T-cell (primary cell): ENCODE measurements at regions not wholly inside any gene's neighbourhood (a gene's known extent, or its start where the extent isn't known, plus 50 kb on each side); places are given as distances from the start of the nearest gene placed in this dataset.
"Not testable (repeated sequence)": the region's sequence is repeated elsewhere in the genome, so short reads cannot be mapped to it uniquely, and the experiment has no call there.

ENCODE experiments used
- ATAC-seq, 4 experiments: fragments of 200-7000 bp in 3 of 4; fragments of 150-1000 bp in 1 of 4; cut with Tn5 transposase; replicated peaks in 1 of 4; 1 replicate in 3 of 4; 2 replicates in 1 of 4; pipeline ENCODE4 v1.10.0; 2021; ENCODE audit warnings: moderate library complexity in 3 of 4, mild to moderate bottlenecking in 2 of 4, moderate number of reproducible peaks in 1 of 4
- CTCF ChIA-PET, 2 donors: fragments of 300-600 bp; sonication (Branson Sonifier 250); formaldehyde crosslinking; loops; one replicate each; lab custom pipeline; 2022; ENCODE audit warnings: antibody characterized with exemption in 2 of 2; lab: Charles Lee
- POLR2A ChIA-PET, 2 donors: fragments of 300-600 bp; sonication (Branson Sonifier 250); formaldehyde crosslinking; loops; one replicate each; lab custom pipeline; 2022; ENCODE audit warnings: antibody characterized with exemption in 2 of 2; lab: Charles Lee
- DNase-seq, 35 experiments: peaks; one replicate each; pipeline versions ENCODE4 v3.0.0 to v3.0.0-alpha.2; 2013 to 2023
- H3K27ac ChIP-seq: one replicate; pipeline ENCODE4 v1.5.1; 2013; ENCODE audit warnings: low read length
- H3K27me3 ChIP-seq, 2 experiments: replicated peaks in 1 of 2; 1 replicate in 1 of 2; 2 replicates in 1 of 2; pipeline versions ENCODE4 v1.6.1 to v1.7.0; 2013; ENCODE audit warnings: low read length in 1 of 2, mixed read lengths in 1 of 2; ENCODE audit not compliant: control insufficient read depth in 2 of 2, insufficient read depth in 2 of 2; ENCODE audit errors: extremely low read depth in 1 of 2
- H3K36me3 ChIP-seq, 2 donors: 1 replicate in 1 of 2; 2 replicates in 1 of 2; pipeline versions ENCODE4 v1.6.1 to v1.7.0; 2013; ENCODE audit warnings: low read length in 1 of 2; ENCODE audit not compliant: control insufficient read depth in 2 of 2, insufficient read depth in 1 of 2; ENCODE audit errors: extremely low read depth in 1 of 2
- H3K4me1 ChIP-seq, 2 experiments: 1 replicate in 1 of 2; 2 replicates in 1 of 2; pipeline versions ENCODE4 v1.6.1 to v1.7.0; 2013; ENCODE audit warnings: low read length in 2 of 2, mixed read lengths in 1 of 2; ENCODE audit not compliant: insufficient read depth in 2 of 2, control insufficient read depth in 1 of 2; ENCODE audit errors: extremely low read depth in 1 of 2
- H3K4me3 ChIP-seq, 2 donors: 1 replicate in 1 of 2; 2 replicates in 1 of 2; pipeline versions ENCODE4 v1.5.1 to v1.7.0; 2013; ENCODE audit warnings: mild to moderate bottlenecking in 2 of 2, low read length in 1 of 2, moderate library complexity in 1 of 2; ENCODE audit not compliant: control insufficient read depth in 1 of 2; ENCODE audit errors: extremely low read depth in 1 of 2
- H3K9me3 ChIP-seq: 2 replicates; pipeline ENCODE4 v1.7.0; 2013
- H3K27ac Mint-ChIP-seq, 2 donors: one replicate each; pipeline ENCODE4 v1.8.0; 2020 to 2021; ENCODE audit warnings: mild to moderate bottlenecking in 2 of 2, mixed read lengths in 2 of 2
- H3K27me3 Mint-ChIP-seq, 2 donors: one replicate each; pipeline ENCODE4 v1.8.0; 2021 to 2022; ENCODE audit warnings: mixed read lengths in 2 of 2
- H3K36me3 Mint-ChIP-seq: one replicate; pipeline ENCODE4 v1.8.0; 2021; ENCODE audit warnings: mixed read lengths
- H3K4me1 Mint-ChIP-seq, 3 donors: one replicate each; pipeline ENCODE4 v1.8.0; 2020 to 2022; ENCODE audit warnings: mixed read lengths in 3 of 3, mild to moderate bottlenecking in 1 of 3
- H3K4me3 Mint-ChIP-seq, 3 donors: one replicate each; pipeline ENCODE4 v1.8.0; 2020 to 2022; ENCODE audit warnings: mild to moderate bottlenecking in 3 of 3, mixed read lengths in 3 of 3, moderate library complexity in 3 of 3
- H3K9me3 Mint-ChIP-seq, 3 donors: one replicate each; pipeline ENCODE4 v1.8.0; 2020 to 2022; ENCODE audit warnings: mixed read lengths in 3 of 3
- WGBS: methylation state at CpG from one replicate; pipeline ENCODE4 v1.1.5; 2013; ENCODE audit warnings: missing lambda C conversion rate; ENCODE audit not compliant: insufficient coverage; 5-methylcytosine and 5-hydroxymethylcytosine counted together

GRCh38 chr1:201731142-201731541 lies 97.8 kb upstream of the IPO9 start:
- ATAC-seq (no peak), DNase-seq (no peak)
- no peak overlapping the region for H3K4me3 ChIP-seq
- Mint-ChIP-seq H3K4me1 (no peaks in the 10 kb centered on the region), H3K27ac (no peak overlapping the region), H3K9me3 (no peaks in the 10 kb centered on the region), H3K27me3 (peaks cover 17 to 31% of the 10 kb centered on the region in 2 donors), H3K36me3 (no peaks in the 10 kb centered on the region), H3K4me3 (no peak overlapping the region)
- H3K27ac ChIP-seq: no peak overlapping the region
- no peaks in the 10 kb centered on the region for H3K4me1 ChIP-seq
- ChIA-PET POLR2A (interaction anchor here in 1 of 2 donors (0.6 kb wide), 1 partner anchor 276 kb away, joined by 3 read pairs; no protein-coding TSS in a partner anchor), CTCF (interaction anchor here in 1 of 2 donors (0.6 kb wide), 1 partner anchor 170 kb away, joined by 3 read pairs; no protein-coding TSS in a partner anchor)
- 70% methylated on average over 7 of the region's 11 CpGs for WGBS
- peaks cover 0 to 5% of the 10 kb centered on the region in 2 experiments for H3K27me3 ChIP-seq
- no peaks in the 10 kb centered on the region for H3K9me3 ChIP-seq
- H3K36me3 ChIP-seq: no peaks in the 10 kb centered on the region

GRCh38 chr1:201731592-201731991 lies 97.4 kb upstream of the IPO9 start:
- Histone ChIP-seq H3K4me3 (no peak overlapping the region), H3K27ac (no peak overlapping the region), H3K27me3 (peaks cover 0 to 7% of the 10 kb centered on the region in 2 experiments), H3K4me1 (no peaks in the 10 kb centered on the region), H3K36me3 (no peaks in the 10 kb centered on the region), H3K9me3 (no peaks in the 10 kb centered on the region)
- ChIA-PET CTCF (interaction anchor here (0.5 to 0.6 kb wide), 2 partner anchors 171 to 314 kb away, joined by 3 to 5 read pairs; no protein-coding TSS in a partner anchor), POLR2A (interaction anchor here in 1 of 2 donors (0.6 kb wide), 1 partner anchor 275 kb away, joined by 3 read pairs; no protein-coding TSS in a partner anchor)
- Mint-ChIP-seq H3K27me3 (peaks cover 18 to 31% of the 10 kb centered on the region in 2 donors), H3K4me3 (no peak overlapping the region), H3K36me3 (no peaks in the 10 kb centered on the region), H3K4me1 (no peaks in the 10 kb centered on the region), H3K9me3 (no peaks in the 10 kb centered on the region), H3K27ac (no peak overlapping the region)
- ATAC-seq (no peak), DNase-seq (no peak)
- 88% methylated on average over 1 of the region's 1 CpG for WGBS

- Histone ChIP-seq H3K4me3 (no peak overlapping the region), H3K4me1 (no peaks in the 10 kb centered on the region), H3K9me3 (no peaks in the 10 kb centered on the region), H3K36me3 (no peaks in the 10 kb centered on the region), H3K27ac (no peak overlapping the region), H3K27me3 (peaks cover 0 to 11% of the 10 kb centered on the region in 2 experiments)
- ChIA-PET CTCF (interaction anchor here in 1 of 2 donors (0.5 kb wide), 1 partner anchor 314 kb away, joined by 5 read pairs; no protein-coding TSS in a partner anchor), POLR2A (no interaction called here)
- Mint-ChIP-seq H3K27me3 (peaks cover 20 to 31% of the 10 kb centered on the region in 2 donors), H3K27ac (no peak overlapping the region), H3K4me1 (peaks cover 0 to 5% (median 0%) of the 10 kb centered on the region in 3 donors), H3K9me3 (no peaks in the 10 kb centered on the region), H3K4me3 (no peak overlapping the region), H3K36me3 (no peaks in the 10 kb centered on the region)
- ATAC-seq: no peak
- DNase-seq: no peak
- no CpG with 5 or more reads among the region's 2 CpGs for WGBS
Observed at GRCh38 chr1:201732351-201732750, 96.6 kb upstream of the IPO9 start.

- POLR2A ChIA-PET, H3K9me3 Mint-ChIP-seq, H3K27ac ChIP-seq, H3K27ac Mint-ChIP-seq, H3K4me3 Mint-ChIP-seq, H3K36me3 Mint-ChIP-seq, H3K36me3 ChIP-seq, H3K4me3 ChIP-seq, H3K4me1 ChIP-seq, H3K9me3 ChIP-seq, DNase-seq, ATAC-seq: not testable (repeated sequence)
- WGBS: 63% methylated on average over 3 of the region's 4 CpGs
- Mint-ChIP-seq H3K4me1 (peaks cover 2 to 15% (median 7%) of the 10 kb centered on the region in 3 donors), H3K27me3 (peaks cover 29 to 35% of the 10 kb centered on the region in 2 donors)
- CTCF ChIA-PET: interaction anchor here in 1 of 2 donors (0.8 kb wide), 1 partner anchor 176 kb away, joined by 3 read pairs; no protein-coding TSS in a partner anchor
- peaks cover 0 to 22% of the 10 kb centered on the region in 2 experiments for H3K27me3 ChIP-seq
Observed at GRCh38 chr1:201734221-201734620, 94.7 kb upstream of the IPO9 start.

- ATAC-seq (no peak), DNase-seq (no peak)
- no peaks in the 10 kb centered on the region for H3K36me3 ChIP-seq
- no peak overlapping the region for H3K4me3 Mint-ChIP-seq
- H3K9me3 Mint-ChIP-seq: no peaks in the 10 kb centered on the region
- H3K27ac ChIP-seq: no peak overlapping the region
- H3K27ac Mint-ChIP-seq: no peak overlapping the region
- no CpG with 5 or more reads among the region's 2 CpGs for WGBS
- ChIA-PET POLR2A (no interaction called here), CTCF (interaction anchor here (0.6 to 0.8 kb wide), 2 partner anchors 177 to 848 kb away, joined by 3 to 4 read pairs; no protein-coding TSS in a partner anchor)
- H3K4me1 ChIP-seq: peaks cover 0 to 10% of the 10 kb centered on the region in 2 experiments
- H3K27me3 Mint-ChIP-seq: peaks cover 34% of the 10 kb centered on the region in 2 donors
- peaks cover 7 to 21% (median 13%) of the 10 kb centered on the region in 3 donors for H3K4me1 Mint-ChIP-seq
- H3K4me3 ChIP-seq: no peak overlapping the region
- H3K36me3 Mint-ChIP-seq: no peaks in the 10 kb centered on the region
- H3K27me3 ChIP-seq: peaks cover 0 to 28% of the 10 kb centered on the region in 2 experiments
- H3K9me3 ChIP-seq: no peaks in the 10 kb centered on the region
Observed at GRCh38 chr1:201734786-201735185, 94.2 kb upstream of the IPO9 start.

- no peak for DNase-seq
- peaks cover 21 to 34% (median 25%) of the 10 kb centered on the region in 3 donors for H3K4me1 Mint-ChIP-seq
- no peak for ATAC-seq
- no peaks in the 10 kb centered on the region for H3K9me3 Mint-ChIP-seq
- Histone ChIP-seq H3K4me3 (no peak overlapping the region), H3K27ac (no peak overlapping the region), H3K9me3 (no peaks in the 10 kb centered on the region), H3K36me3 (no peaks in the 10 kb centered on the region), H3K4me1 (peaks cover 0 to 19% of the 10 kb centered on the region in 2 experiments), H3K27me3 (peaks cover 0 to 42% of the 10 kb centered on the region in 2 experiments)
- H3K27ac Mint-ChIP-seq: no peak overlapping the region
- POLR2A ChIA-PET: interaction anchor here in 1 of 2 donors (0.7 kb wide), 1 partner anchor 28 kb away, joined by 11 read pairs; no protein-coding TSS in a partner anchor
- no peaks in the 10 kb centered on the region for H3K36me3 Mint-ChIP-seq
- H3K27me3 Mint-ChIP-seq: peaks cover 33 to 42% of the 10 kb centered on the region in 2 donors
- CTCF ChIA-PET: interaction anchor here in 1 of 2 donors (0.5 to 1.1 kb wide), 2 partner anchors 89 to 100 kb away, joined by 5 read pairs; no protein-coding TSS in a partner anchor
- no peak overlapping the region for H3K4me3 Mint-ChIP-seq
- whole genome bisulfite sequencing: 41% methylated on average over 4 of the region's 6 CpGs
Observed at GRCh38 chr1:201736707-201737320, 92.1 kb upstream of the IPO9 start.
